Panc1 (cell line): ENCODE measurements at regions not wholly inside any gene's neighbourhood (a gene's known extent, or its start where the extent isn't known, plus 50 kb on each side); places are given as distances from the start of the nearest gene placed in this dataset.
"Not testable (repeated sequence)": the region's sequence is repeated elsewhere in the genome, so short reads cannot be mapped to it uniquely, and the experiment has no call there.

Source experiments
- CTCF ChIP-seq: fragments of 450-650 bp; IDR thresholded peaks from 2 replicates; pipeline ENCODE4 v1.5.1; 2017; ENCODE audit warnings: mild to moderate bottlenecking
- POLR2AphosphoS5 ChIP-seq: IDR thresholded peaks from 2 replicates; pipeline ENCODE4 v1.6.1; 2012; ENCODE audit warnings: mild to moderate bottlenecking, low read depth, low read length, moderate library complexity
- REST ChIP-seq, 2 experiments: IDR thresholded peaks; 2 replicates each; pipeline ENCODE4 v1.6.1; 2011 to 2012; ENCODE audit warnings: low read depth in 2 of 2, control low read depth in 1 of 2, low read length in 1 of 2, mild to moderate bottlenecking in 1 of 2, moderate library complexity in 1 of 2; ENCODE audit not compliant: insufficient read depth in 1 of 2
- SIN3A ChIP-seq: IDR thresholded peaks from 2 replicates; pipeline ENCODE4 v1.6.1; 2012; ENCODE audit warnings: low read depth, mild to moderate bottlenecking, low read length, moderate library complexity, borderline replicate concordance; ENCODE audit not compliant: insufficient read depth
- TCF7L2 ChIP-seq: IDR thresholded peaks from 2 replicates; pipeline ENCODE4 v1.6.1; 2011; ENCODE audit warnings: mild to moderate bottlenecking, low read depth, low read length, inconsistent platforms

- not testable (repeated sequence) for TF ChIP-seq CTCF; POLR2AphosphoS5; TCF7L2; REST (IDR thresholded peaks at IDR 0.05; ENCODE audit: insufficient read depth in 1 of 2, low read depth in 2 of 2, low read length in 1 of 2); SIN3A
Measured at GRCh38 chr5:74481357-74481756, 159.2 kb downstream of the ENC1 start.
